GM21423 (cell line): ENCODE measurements at regions not wholly inside any gene's neighbourhood (a gene's known extent, or its start where the extent isn't known, plus 50 kb on each side); places are given as distances from the start of the nearest gene placed in this dataset.

Experiments used
- ATAC-seq: cut with Tn5 transposase; IDR thresholded peaks from one replicate; pipeline ENCODE4 v1.9.1; 2021; ENCODE audit warnings: mild to moderate bottlenecking, moderate library complexity; ENCODE audit not compliant: unreplicated experiment

DNA sequence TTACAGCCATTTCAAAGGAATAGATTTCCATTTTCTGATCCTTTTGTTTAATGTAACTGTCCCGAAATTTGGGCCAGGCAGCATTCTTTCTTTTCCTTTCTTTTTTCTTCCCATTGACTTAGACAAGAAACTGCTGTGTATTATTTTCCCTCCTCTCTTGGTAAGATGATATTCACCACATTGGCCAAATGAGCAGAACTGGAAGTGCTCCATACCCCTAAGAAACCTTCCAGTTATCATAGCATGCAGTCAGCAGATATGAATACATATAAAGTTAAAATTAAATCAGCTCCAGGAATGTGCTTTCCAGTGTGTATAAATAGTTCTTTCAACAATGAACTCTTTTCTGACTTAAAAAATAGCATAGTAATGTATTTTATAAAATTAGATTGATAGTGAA is 168.5 kb upstream of the GAS1 start:
- no peak for ATAC-seq

DNA sequence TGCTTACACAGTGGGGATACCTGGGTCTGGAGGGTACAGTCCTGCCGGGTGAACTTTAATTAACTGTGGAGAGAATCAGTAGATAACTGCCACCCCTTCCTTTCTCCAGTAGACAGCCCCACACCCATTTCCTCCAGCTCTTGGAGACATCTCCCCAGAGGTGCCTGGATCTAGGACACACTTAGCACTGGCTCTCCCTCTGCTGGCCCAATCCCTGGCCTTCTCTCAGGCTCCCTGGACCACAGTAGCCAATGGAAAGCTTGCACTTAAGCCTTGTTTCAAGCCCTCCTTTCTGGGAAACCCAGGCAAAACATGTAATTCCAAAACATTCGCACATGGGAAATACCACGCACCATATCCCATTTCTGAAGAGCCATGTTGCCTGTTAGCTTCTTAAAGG is 169.2 kb upstream of the GAS1 start:
- ATAC-seq: no peak

DNA sequence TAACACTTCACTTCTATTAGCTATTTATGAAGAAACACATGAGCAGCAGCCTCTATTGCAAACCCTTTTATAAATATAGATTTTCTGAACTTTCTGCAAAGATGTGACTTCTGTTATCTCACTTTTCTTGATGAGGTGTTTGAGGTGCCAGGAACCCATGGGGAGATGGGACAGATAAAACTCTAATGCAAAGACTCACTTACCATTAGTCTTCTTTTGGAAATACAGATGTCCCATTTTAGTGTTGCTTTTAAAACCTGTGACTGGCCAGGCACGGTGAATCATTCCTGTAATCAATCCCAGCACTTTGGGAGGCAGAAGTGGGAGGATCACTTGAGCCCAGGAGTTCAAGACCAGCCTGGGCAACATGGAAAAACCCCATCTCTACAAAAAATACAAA is 171.3 kb upstream of the GAS1 start:
- no peak for ATAC-seq

DNA sequence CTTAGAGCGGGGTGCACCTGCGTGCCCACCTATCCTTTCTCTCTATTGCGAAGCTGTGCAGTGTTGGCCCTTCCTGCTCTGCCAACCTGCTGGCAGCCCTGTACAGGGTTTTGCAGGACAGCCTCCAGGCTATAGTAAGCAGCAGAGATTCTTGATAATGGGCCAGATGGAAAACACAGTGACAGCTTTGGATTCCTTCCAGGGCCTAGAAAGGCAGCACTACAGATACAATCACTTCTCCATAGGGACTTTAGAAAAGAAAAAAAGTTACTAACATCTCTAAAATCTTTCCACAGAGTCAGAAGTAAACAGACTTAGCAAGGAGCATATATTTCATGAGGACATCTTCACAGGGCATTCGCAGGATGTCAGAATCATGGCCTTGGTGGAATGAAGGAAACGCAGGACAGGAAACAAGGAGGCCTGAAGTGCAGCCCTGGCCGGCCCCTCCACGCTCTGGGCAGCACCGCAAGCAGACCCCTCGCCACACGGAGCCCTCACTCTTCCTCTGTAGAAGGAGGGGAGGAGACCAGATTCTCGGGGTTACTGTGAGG is 172.1 kb upstream of the GAS1 start:
- ATAC-seq: no peak

DNA sequence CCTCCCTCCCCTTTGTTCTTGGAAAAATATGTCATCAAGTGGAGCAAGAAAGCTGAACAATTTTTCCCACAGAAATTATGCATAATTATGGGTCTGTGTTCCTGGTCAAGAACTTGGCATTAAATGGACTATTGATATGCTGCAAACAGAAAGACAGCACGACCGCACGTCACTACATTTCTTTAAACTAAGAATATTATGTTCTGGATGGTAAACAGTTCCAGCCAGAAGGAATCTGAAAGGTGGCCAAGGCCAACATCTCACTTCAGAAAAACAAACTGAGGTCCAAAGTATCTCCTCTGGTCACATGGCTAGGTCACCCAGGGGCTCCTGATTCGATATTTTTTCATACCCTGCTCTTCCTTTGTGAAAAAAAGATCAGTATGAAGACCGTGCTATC is 173.3 kb upstream of the GAS1 start:
- no peak for ATAC-seq

DNA sequence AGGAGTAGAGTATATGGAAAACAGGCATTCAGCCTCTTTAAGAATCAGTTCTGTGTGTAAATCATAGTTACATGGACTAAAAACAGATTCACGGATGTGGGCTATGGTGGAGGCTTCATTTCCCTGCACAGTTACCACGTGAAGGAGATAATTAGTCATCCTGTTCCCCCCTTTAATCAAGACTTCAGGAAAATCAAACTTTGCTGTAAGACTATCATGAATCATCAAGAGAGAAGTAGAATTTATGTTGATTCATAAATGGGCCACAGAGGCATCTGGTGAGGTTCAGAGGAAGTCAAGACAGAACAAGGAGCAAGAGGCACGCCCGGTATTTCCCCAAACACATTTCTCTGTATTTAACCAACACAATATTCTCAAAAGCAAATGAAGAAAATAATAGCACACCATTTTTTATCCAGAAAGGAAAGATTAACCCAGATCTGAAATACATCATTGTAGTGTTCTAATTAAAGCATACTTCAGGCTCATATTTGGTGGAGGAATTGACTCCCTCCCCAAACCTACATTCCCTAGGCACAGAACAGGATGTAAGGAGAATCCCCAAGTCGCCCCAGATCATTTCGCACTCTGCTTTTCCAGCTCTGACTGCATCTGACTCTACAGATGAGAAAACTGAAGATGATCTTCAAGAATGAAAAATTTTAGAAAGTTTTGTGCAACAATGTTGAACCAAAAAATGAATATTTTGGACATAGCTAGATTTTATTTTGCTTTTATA is 175.8 kb upstream of the GAS1 start:
- no peak for ATAC-seq

DNA sequence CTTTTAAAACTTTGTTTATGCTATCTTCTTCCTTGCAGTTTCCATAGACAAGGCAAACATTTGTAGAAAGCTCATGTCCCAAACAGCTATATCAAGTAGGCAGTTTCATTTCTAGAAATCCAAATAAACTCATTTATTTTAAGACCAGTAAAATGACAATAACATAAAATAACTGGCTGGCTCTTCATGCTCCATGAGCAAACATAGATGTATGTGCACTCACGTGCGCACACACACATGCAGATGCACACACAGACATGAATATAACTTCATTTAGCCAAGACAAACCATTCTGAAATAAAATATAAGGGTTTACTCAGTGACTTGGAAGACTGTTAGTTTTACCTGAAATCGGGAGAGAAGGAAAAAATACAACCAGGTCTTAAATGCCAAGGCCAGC is 176.5 kb upstream of the GAS1 start:
- ATAC-seq: no peak

DNA sequence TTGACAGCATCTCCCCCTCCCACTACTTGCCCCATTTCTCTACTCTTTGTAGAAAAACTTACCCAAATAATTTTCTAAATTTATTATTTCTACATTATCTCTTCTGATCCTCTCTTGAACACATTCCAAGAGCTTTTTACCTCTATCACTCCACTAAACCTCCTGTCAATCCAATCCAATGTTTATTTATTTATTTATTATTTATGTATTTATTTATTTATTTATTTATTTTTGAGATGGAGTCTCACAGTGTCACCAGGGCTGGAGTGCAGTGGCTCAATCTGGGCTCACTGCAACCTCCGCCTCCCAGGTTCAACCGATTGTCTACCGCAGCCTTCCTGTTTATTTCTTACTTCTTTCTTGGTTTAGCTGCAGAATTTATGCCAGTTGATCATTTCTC is 178.5 kb upstream of the GAS1 start:
- no peak for ATAC-seq

DNA sequence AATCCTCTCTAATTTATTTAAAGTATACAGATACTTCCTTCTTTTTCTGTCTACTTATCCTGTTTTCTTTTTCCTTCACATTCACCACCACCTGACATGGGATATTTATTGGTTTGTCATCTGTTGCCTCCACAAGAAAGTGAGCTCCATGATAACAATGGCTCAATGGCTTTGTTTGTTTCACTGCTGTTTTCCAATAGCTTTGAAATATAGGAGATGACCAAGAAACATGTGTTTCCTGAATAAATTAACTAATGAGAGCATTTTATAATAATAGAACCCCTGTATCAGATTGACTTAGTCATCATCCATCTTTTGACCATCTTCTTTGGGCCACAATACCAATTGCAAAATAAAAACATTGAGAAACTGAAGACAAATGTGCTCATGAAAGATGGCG is 180.2 kb upstream of the GAS1 start:
- ATAC-seq: no peak

DNA sequence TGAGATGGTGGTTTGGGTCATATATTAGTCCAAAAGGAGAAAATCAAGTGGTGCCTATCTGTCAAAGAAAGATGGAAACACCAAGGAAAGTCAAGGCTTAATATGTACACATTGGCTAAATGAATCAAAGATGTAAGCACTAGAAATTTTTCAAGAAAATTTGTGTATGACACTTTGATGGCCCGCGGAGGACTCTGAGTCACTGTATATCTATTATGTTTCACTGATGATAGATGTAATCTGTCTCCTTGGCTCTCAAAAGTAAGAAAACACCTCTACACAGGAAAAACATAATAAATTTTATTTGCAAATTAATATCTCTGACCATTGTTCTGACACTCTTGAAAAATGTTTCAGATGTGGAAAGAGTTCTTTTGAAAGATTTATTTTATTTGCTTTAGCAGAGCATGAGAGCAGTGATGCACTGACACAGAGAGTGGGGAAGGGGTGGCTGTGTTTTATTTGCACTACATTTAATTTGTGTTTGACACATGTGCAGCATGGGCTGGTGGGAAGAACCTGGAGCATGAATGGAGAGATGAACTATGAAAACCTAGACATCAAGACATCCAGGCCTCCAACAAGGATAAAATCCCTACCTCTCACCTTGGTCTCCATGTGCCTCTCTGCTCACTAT is 180.8 kb upstream of the GAS1 start:
- no peak for ATAC-seq

DNA sequence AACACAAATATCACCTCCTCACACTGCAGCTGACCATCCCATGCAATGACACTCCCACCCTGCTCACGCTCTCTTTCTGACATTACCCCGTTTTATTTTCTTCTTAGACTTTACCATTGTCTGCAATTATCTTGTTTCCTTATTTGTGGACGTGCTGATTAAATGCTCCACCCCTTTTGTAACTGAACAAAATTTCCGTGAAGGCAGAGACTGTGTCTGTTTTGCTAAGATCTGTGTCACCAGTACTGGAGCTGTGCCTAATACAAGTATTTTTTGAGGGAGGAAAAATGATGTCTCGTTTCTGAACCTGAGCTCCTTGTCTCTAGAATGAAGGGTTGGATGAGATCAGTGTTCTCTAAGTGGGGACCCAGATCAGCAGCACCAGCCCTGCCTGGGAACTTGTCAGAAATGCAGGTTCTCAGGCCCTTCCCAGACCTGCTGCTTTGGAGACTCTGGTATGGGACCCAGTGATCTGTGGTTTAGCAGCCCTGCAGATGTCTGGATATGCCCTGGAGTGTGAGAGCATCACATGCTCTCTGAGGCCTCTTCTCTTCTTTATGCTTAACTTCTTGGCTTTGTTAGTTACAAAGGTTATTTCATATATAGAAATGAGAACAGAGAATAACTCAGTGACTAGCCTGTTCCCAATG is 181.7 kb upstream of the GAS1 start:
- no peak for ATAC-seq

DNA sequence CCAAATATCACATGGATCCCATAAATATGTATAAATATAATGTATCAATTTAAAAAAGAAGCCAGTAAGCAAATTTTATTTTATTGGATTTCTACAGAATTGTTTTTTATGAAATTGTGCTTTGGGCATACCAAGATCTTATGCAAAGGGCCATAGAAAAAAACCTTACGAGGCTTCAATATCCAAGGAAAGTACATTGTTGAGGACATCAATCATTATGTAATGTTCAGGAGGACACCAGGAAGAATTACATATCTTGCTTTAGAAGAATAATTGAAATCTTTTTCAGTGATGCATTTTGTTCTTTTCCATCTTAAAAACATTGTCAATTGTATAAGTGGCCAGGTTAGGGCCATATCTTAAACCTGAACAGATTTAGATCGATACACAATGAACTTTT is 187.8 kb upstream of the GAS1 start:
- ATAC-seq: no peak

DNA sequence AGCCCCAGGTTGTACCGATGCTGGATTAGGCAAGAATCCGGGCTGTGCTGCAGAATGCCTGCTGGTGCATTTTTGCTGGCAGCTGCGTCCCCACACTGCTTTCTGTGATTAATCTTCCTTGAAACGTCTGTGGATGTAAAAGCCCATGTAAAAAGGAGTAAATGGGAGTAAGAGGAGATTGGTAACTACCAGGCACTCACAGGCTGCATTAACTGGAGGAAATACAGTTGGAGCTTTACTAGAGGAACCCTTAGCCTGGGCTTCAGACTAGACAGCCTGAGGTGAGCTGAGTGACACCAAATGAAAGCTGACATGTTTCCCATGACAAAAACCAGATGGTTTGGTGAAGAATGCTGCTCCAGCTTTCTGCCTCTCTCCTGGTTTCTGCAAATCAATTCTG is 190.4 kb upstream of the GAS1 start:
- ATAC-seq: no peak

DNA sequence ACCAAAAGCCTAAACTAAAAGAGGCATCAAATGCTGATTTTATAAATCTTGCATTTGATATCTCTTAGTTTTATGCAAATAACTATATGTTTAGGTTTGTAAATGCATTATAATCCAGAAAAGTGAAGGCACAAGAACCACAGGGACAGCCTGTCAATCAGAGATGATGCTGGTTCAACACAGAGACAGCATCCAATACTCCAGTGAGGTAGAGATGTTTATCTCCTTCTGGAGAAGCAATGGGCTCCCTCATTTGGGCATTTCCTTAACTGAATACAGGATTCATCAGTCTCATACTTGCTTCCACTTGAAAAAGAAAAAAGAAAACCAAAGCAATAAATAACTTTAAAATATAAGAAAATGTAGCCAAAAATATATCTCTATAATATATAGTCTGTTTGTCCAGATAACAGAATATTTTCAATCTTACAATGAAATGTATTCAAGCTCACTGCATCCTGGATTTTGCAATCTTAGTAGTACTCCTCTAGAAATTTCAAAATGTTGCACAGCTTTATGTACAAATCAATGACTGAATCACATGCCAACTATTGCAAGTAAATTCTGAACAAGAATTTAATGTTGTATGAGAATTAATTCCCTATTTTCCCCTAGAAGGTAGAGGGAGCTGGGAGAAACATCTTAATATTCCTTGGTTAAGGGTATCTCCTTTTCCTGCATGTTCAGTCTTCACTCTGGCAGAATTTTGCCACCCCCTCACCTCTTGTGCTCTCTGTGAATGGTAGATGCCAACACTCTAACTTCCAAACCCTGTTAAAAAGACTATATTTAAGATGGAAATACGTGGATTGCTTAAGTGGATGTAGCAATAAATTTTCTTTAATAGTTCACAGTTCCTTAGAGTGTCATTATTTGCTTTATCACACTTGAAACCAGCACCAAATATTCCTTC is 191.1 kb upstream of the GAS1 start:
- no peak for ATAC-seq

DNA sequence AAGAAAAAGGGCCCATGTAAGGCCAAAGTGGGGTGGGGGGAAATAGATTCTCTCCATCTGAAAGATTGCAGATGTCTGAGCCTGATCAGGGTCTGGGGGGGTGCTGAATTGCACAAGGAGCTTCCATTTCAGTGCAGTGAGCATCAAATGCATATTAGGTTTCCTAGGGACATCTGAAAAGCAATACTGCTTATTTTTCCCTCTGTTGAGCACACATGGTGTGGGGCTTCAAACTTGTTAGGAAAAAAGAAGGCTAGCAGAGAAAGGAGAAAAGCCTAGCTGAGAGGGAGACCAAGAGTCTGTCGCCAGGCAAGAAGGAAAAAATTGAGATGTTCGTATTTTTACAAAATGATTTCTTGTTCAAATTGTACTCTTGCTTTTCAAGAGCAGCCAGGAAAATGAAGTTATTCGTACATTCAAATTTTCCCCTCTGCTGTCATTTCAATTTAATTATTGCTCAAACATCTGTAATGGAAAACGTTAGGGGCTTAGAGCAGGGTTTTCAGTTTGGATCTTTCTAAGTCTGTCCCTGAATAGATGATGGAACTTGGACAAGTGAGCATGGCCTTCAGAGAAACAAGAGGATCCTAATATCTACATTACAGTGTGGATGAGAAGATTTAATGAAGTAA is 191.9 kb upstream of the GAS1 start:
- no peak for ATAC-seq

DNA sequence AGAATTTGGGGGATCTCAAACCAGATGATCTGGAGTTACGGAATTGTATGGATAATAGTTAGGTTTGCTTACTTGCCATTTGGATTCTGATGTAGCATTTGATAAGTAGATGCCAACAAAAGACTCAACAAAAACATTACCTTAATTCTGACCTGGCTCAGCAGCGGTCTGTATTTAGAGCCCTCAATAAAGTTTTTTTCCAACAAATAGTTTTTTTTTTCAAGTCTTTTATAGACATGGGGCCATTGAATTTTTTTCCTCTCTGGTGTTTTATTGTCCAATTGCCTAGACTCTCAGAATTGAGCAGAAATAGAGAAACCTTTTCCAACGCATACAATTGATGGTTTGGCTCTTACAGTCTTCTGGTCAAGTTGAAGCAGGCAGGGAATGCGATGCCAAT is 192.8 kb upstream of the GAS1 start:
- no peak for ATAC-seq

DNA sequence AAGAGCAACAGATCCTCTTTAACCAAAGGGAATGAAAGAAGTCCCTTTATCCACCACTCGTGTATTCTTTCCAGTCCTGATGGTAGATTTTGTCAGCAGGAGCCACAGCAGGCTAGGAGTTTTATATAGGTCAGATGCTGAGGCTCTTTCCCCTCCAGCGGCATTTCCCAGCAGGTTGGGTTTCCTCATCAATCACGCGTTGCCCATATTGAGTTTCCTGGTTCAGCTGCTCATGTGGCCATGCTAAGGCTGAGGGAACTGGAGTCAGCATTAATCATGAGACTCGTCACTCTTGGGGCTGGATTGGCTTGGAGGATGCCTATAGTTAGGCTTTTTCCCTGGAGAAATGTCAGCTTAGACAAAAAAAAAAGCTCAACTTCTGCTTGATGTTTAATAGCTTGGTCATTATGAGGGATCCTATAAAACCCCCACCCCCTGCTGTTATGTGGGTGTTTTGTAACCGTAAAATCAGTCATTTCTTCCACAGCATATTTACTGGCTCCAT is 193.4 kb upstream of the GAS1 start:
- no peak for ATAC-seq

DNA sequence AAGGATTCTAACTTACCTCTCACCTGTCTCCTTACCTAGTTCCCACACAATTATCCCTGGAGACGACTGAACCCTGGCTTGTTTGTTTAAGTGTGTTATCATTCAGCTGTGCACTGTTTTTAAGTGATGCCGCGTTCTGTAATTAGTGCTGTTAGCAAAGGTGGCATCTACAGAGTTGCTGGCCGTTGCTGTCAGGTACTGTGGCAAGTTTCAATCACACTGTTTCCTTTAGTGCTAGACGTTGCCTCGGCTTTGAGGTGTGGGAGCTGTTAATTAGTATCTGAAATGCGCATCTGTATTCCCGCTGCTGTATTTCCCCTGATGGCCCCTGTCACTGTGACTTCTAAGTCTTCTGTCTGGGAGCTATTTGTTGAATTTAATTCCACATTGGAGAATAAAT is 193.8 kb upstream of the GAS1 start:
- no peak for ATAC-seq

DNA sequence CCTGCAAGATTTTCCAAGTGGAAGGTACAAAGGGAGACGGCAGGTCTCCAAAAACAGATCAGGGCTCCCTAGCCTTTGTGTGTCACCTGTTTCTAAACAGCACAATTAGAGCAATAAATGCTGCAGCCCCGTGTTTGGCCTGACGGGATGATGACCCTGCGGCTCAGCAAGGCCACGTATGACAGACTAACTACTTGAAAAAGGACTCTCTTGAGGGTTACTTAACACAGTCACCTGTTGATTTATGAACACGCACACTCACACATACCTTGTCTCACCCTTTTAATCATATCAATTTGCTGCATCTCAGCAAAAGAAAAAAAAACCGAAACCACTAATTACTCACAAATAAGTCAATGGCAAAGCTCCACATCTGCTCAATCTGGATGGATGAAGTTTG is 199.6 kb upstream of the GAS1 start:
- ATAC-seq: no peak

DNA sequence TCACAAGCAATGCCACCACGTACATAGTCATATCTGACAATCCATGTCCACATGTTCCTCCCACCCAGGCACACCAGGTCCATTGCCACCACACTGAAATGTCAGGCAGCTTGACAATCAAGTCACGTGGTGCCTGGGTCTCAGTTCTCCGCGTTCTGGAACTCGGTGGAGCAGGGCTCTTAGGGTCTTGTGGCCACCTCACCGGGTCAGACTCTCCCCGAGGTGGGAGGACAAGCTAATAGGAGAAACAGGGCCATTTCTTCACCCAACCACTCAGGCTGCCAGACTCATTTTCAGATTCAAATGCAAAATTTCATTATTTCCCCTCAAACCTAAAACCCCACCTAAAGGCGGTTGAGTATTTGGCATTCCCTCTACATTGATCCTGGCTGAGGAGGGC is 200.5 kb upstream of the GAS1 start:
- no peak for ATAC-seq
